ENCODE measurements at regions not wholly inside any gene's neighbourhood (a gene's known extent, or its start where the extent isn't known, plus 50 kb on each side); places are given as distances from the start of the nearest gene placed in this dataset.

- no peaks in the 10 kb centered on the region for H3K4me1 Mint-ChIP-seq
- H3K9me3 Mint-ChIP-seq, result peaks cover 16% of the 10 kb centered on the region
Observed at GRCh38 chr4:148814030-148814429, 371.8 kb upstream of the NR3C2 start.

GRCh38 chr4:148813289-148813688 lies 371.1 kb upstream of the NR3C2 start:
- Mint-ChIP-seq H3K27me3 (ENCODE audit: low read depth) (peaks cover 18% of the 10 kb centered on the region), H3K9me3 (peaks cover 16% of the 10 kb centered on the region), H3K4me1 (no peaks in the 10 kb centered on the region), H3K36me3 (no peaks in the 10 kb centered on the region), H3K27ac (no peak overlapping the region), H3K4me3 (no peak overlapping the region)
- TF ChIP-seq CTCF (IDR thresholded peaks at IDR 0.05; ENCODE audit: unreplicated experiment), result no peak
- DNase-seq (ENCODE audit: low spot score in 2 of 2, unreplicated experiment in 2 of 2), result no peak

More at GRCh38 chr4:148814030-148814429, 371.8 kb upstream of the NR3C2 start:
- Mint-ChIP-seq H3K27me3 (ENCODE audit: low read depth) (peaks cover 18% of the 10 kb centered on the region), H3K27ac (no peak overlapping the region), H3K4me3 (no peak overlapping the region), H3K36me3 (no peaks in the 10 kb centered on the region)
- no peak for TF ChIP-seq CTCF (IDR thresholded peaks at IDR 0.05; ENCODE audit: unreplicated experiment)
- no peak for DNase-seq (ENCODE audit: low spot score in 2 of 2, unreplicated experiment in 2 of 2)

GRCh38 chr4:148812101-148812500 lies 369.9 kb upstream of the NR3C2 start:
- Mint-ChIP-seq H3K36me3 (no peaks in the 10 kb centered on the region), H3K27ac (no peak overlapping the region), H3K4me3 (no peak overlapping the region), H3K4me1 (no peaks in the 10 kb centered on the region), H3K9me3 (peaks cover 12% of the 10 kb centered on the region), H3K27me3 (ENCODE audit: low read depth) (peaks cover 20% of the 10 kb centered on the region)
- DNase-seq (ENCODE audit: low spot score in 2 of 2, unreplicated experiment in 2 of 2), result no peak
- TF ChIP-seq CTCF (IDR thresholded peaks at IDR 0.05; ENCODE audit: unreplicated experiment), result no peak

- peaks cover 14% of the 10 kb centered on the region for H3K9me3 Mint-ChIP-seq
- H3K27ac Mint-ChIP-seq, result no peak overlapping the region
- no peaks in the 10 kb centered on the region for H3K4me1 Mint-ChIP-seq
- H3K36me3 Mint-ChIP-seq, result no peaks in the 10 kb centered on the region
- peaks cover 20% of the 10 kb centered on the region for H3K27me3 Mint-ChIP-seq (ENCODE audit: low read depth)
- DNase-seq (ENCODE audit: low spot score in 2 of 2, unreplicated experiment in 2 of 2), result no peak
- H3K4me3 Mint-ChIP-seq, result no peak overlapping the region
- no peak for TF ChIP-seq CTCF (IDR thresholded peaks at IDR 0.05; ENCODE audit: unreplicated experiment)
Observed at GRCh38 chr4:148810461-148810860, 368.2 kb upstream of the NR3C2 start.

GRCh38 chr4:148808416-148808815 lies 366.2 kb upstream of the NR3C2 start:
- Mint-ChIP-seq H3K36me3 (no peaks in the 10 kb centered on the region), H3K4me1 (no peaks in the 10 kb centered on the region), H3K4me3 (no peak overlapping the region), H3K27ac (no peak overlapping the region), H3K27me3 (ENCODE audit: low read depth) (peaks cover 9% of the 10 kb centered on the region), H3K9me3 (peaks cover 14% of the 10 kb centered on the region)
- TF ChIP-seq CTCF (IDR thresholded peaks at IDR 0.05; ENCODE audit: unreplicated experiment), result no peak
- DNase-seq (ENCODE audit: low spot score in 2 of 2, unreplicated experiment in 2 of 2), result no peak

- no peak overlapping the region for H3K4me3 Mint-ChIP-seq
- H3K27me3 Mint-ChIP-seq (ENCODE audit: low read depth), result no peaks in the 10 kb centered on the region
- TF ChIP-seq CTCF (IDR thresholded peaks at IDR 0.05; ENCODE audit: unreplicated experiment), result no peak
- DNase-seq (ENCODE audit: low spot score in 2 of 2, unreplicated experiment in 2 of 2), result no peak
- H3K27ac Mint-ChIP-seq, result no peak overlapping the region
- H3K36me3 Mint-ChIP-seq, result no peaks in the 10 kb centered on the region
- H3K9me3 Mint-ChIP-seq, result peaks cover 3% of the 10 kb centered on the region
- no peaks in the 10 kb centered on the region for H3K4me1 Mint-ChIP-seq
Observed at GRCh38 chr4:148800940-148801339, 358.7 kb upstream of the NR3C2 start.

All from mesothelial cell of epicardium (in vitro differentiated cells).